Endothelial cell of umbilical vein (primary cell): ENCODE measurements at regions not wholly inside any gene's neighbourhood (a gene's known extent, or its start where the extent isn't known, plus 50 kb on each side); places are given as distances from the start of the nearest gene placed in this dataset.

ENCODE experiments used
- BruUV-seq: library from RNA; stranded (reverse); fragments of 400-500 nt; replicated peaks from 2 replicates; lab custom pipeline; 2021; lab: Mats Ljungman, UMichigan
- CTCF ChIA-PET: fragments of 300-600, 350-600 bp; sonication (Branson Sonifier 250); formaldehyde crosslinking; loops from one replicate; lab custom pipeline; 2021; ENCODE audit warnings: antibody characterized with exemption, inconsistent platforms; lab: Charles Lee
- POLR2A ChIA-PET: fragments of 300-600, 350-600 bp; sonication (Branson Sonifier 250); formaldehyde crosslinking; loops from one replicate; lab custom pipeline; 2021; ENCODE audit warnings: antibody characterized with exemption, inconsistent platforms; lab: Charles Lee
- DNase-seq: peaks from one replicate; pipeline ENCODE4 v3.0.0-alpha.2; 2011; ENCODE audit warnings: low read depth, low spot score
- FAIRE-seq: peaks from 2 replicates; lab custom pipeline; 2011; peaks lifted over from hg19 to GRCh38; lab: Jason Lieb, UNC
- H2AFZ ChIP-seq: 2 replicates; pipeline ENCODE4 v1.6.0; 2012; ENCODE audit warnings: low read depth, low read length, control low read depth, inconsistent platforms
- H3K27ac ChIP-seq: 2 replicates; pipeline ENCODE4 v1.5.1; 2011; ENCODE audit warnings: low read depth, mild to moderate bottlenecking, control low read depth, low read length, moderate library complexity; ENCODE audit not compliant: insufficient read depth
- H3K27me3 ChIP-seq, 2 experiments: 2 replicates each; pipeline versions ENCODE4 v1.6.0 to v1.6.1; 2011; ENCODE audit warnings: low read length in 2 of 2, mixed read lengths in 1 of 2; ENCODE audit not compliant: control insufficient read depth in 2 of 2, insufficient read depth in 2 of 2
- H3K36me3 ChIP-seq, 2 experiments: 2 replicates in 1 of 2; 3 replicates in 1 of 2; pipeline ENCODE4 v1.5.1; 2011; ENCODE audit warnings: low read length in 2 of 2, mild to moderate bottlenecking in 1 of 2, moderate library complexity in 1 of 2; ENCODE audit not compliant: control insufficient read depth in 2 of 2, insufficient read depth in 2 of 2; ENCODE audit errors: extremely low read depth in 1 of 2
- H3K4me1 ChIP-seq: 3 replicates; pipeline ENCODE4 v1.5.1; 2011; ENCODE audit warnings: mild to moderate bottlenecking, low read length; ENCODE audit not compliant: control insufficient read depth, insufficient read depth; ENCODE audit errors: extremely low read depth
- H3K4me2 ChIP-seq: 2 replicates; pipeline ENCODE4 v1.6.1; 2011; ENCODE audit warnings: low read length, control low read depth, mixed read lengths; ENCODE audit not compliant: insufficient read depth
- H3K4me3 ChIP-seq, 3 experiments: fragments of 200-600 bp in 1 of 3; sonication (generic), shearing (Covaris generic) in 1 of 3; replicated peaks in 1 of 3; 2 replicates each; pipeline ENCODE4 v1.5.1; 2011 to 2016; ENCODE audit warnings: control low read depth in 3 of 3, low read length in 3 of 3, mild to moderate bottlenecking in 2 of 3, inconsistent platforms in 1 of 3, low read depth in 1 of 3, moderate library complexity in 1 of 3; ENCODE audit not compliant: insufficient read depth in 1 of 3
- H3K79me2 ChIP-seq: 2 replicates; pipeline ENCODE4 v1.6.0; 2012; ENCODE audit warnings: low read length, inconsistent platforms; ENCODE audit not compliant: control insufficient read depth, insufficient read depth
- H3K9ac ChIP-seq: replicated peaks from 2 replicates; pipeline ENCODE3; 2011; ENCODE audit warnings: low read length, control low read depth; ENCODE audit not compliant: insufficient read depth; ENCODE audit errors: extremely low read depth
- H3K9me1 ChIP-seq: replicated peaks from 3 replicates; pipeline ENCODE4 v1.6.0; 2011; ENCODE audit warnings: mild to moderate bottlenecking, low read length; ENCODE audit not compliant: control insufficient read depth, insufficient read depth; ENCODE audit errors: extremely low read depth
- H3K9me3 ChIP-seq: replicated peaks from 2 replicates; pipeline ENCODE4 v1.5.1; 2012; ENCODE audit warnings: low read length, inconsistent platforms; ENCODE audit not compliant: control insufficient read depth, insufficient read depth
- H4K20me1 ChIP-seq: replicated peaks from 2 replicates; pipeline ENCODE3; 2011; ENCODE audit warnings: mild to moderate bottlenecking, low read length; ENCODE audit not compliant: control insufficient read depth, insufficient read depth; ENCODE audit errors: extremely low read depth
- EZH2 ChIP-seq: IDR thresholded peaks from 2 replicates; pipeline ENCODE4 v1.6.1; 2012; ENCODE audit warnings: borderline replicate concordance, low read depth, mild to moderate bottlenecking, moderate library complexity, low read length, inconsistent platforms; ENCODE audit not compliant: severe bottlenecking
- FOS ChIP-seq: IDR thresholded peaks from 2 replicates; pipeline ENCODE4 v1.6.1; 2011; ENCODE audit warnings: mild to moderate bottlenecking, low read length, moderate library complexity, borderline replicate concordance; ENCODE audit not compliant: insufficient read depth
- GATA2 ChIP-seq: IDR thresholded peaks from 2 replicates; pipeline ENCODE4 v1.7.0; 2011; ENCODE audit warnings: low read depth, mild to moderate bottlenecking, moderate library complexity, mixed read lengths, low read length; ENCODE audit not compliant: insufficient read length, insufficient read depth
- JUN ChIP-seq: IDR thresholded peaks from 2 replicates; pipeline ENCODE4 v1.6.1; 2011; ENCODE audit warnings: borderline replicate concordance, low read depth; ENCODE audit not compliant: insufficient read length, insufficient read depth
- MYC ChIP-seq: IDR thresholded peaks from one replicate; pipeline ENCODE4 v1.6.1; 2011; ENCODE audit warnings: mild to moderate bottlenecking, low read depth, low read length
- POLR2A ChIP-seq: IDR thresholded peaks from 2 replicates; pipeline ENCODE4 v1.6.1; 2012; ENCODE audit warnings: low read depth, mild to moderate bottlenecking, control low read depth, low read length
- POLR2AphosphoS5 ChIP-seq: IDR thresholded peaks from 2 replicates; pipeline ENCODE4 v1.6.1; 2012; ENCODE audit warnings: low read depth, mild to moderate bottlenecking, control low read depth, low read length, moderate library complexity; ENCODE audit not compliant: insufficient read depth
- dilution Hi-C: fragments of 300-500 bp; cut with MboI; formaldehyde crosslinking; loops from one replicate; pipeline ENCODE4 v1.15.0; 2019; ENCODE audit warnings: low sequenced_read_pairs; ENCODE audit not compliant: extremely low pct_ligation_motif_present
- intact Hi-C: fragments of 100-400 bp; cut with micrococcal nuclease; formaldehyde crosslinking; loops from one replicate; pipeline ENCODE4 v1.10.0; 2022
- TF ChIP-seq, protein P1 (sequence below), 2 donors: IDR thresholded peaks; 1 replicate in 1 of 2; 2 replicates in 1 of 2; pipeline ENCODE4 v1.5.1; 2011; ENCODE audit warnings: low read length in 2 of 2, mild to moderate bottlenecking in 2 of 2, moderate library complexity in 2 of 2, control low read depth in 1 of 2, inconsistent platforms in 1 of 2, low read depth in 1 of 2; ENCODE audit not compliant: insufficient read depth in 1 of 2; ENCODE audit errors: extremely low read depth in 1 of 2
- TF ChIP-seq, protein P2 (sequence below): IDR thresholded peaks from 2 replicates; pipeline ENCODE4 v1.6.1; 2011; ENCODE audit not compliant: insufficient read depth, insufficient read length

DNA sequence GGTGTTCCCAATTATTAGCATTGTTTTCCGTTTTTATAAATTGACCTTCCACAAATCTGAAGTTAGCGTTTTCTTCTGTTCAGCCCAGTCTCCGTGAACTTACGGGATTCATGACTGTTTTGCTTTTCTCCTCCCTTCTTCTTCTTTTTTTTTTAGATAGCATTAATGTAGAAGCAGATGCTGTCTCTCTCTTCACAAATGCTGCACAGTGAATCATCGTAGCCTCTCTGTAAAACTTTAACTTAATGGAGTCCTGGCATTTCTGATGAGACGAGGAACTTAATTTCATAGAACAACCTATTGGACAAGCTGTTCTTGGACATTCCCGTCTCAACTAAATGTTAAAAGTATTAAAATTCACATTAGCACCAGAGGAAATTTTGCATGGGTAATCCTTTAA, 138.0 kb upstream of the EEF1E1 start:
- BruUV-seq: no TSS peak
- CTCF ChIA-PET: interaction anchor here (1.2 to 1.7 kb wide), 2 partner anchors 11 to 21 kb away, joined by 3 to 5 read pairs; no protein-coding TSS in a partner anchor

More for the DNA sequence above, 138.0 kb upstream of the EEF1E1 start:
- Histone ChIP-seq H3K36me3 (no peaks in the 10 kb centered on the region), H2AFZ (no peak overlapping the region), H3K27ac (no peak overlapping the region), H3K4me3 (no peak overlapping the region), H3K9me3 (no peaks in the 10 kb centered on the region), H3K9ac (no peak overlapping the region), H4K20me1 (no peaks in the 10 kb centered on the region), H3K79me2 (no peaks in the 10 kb centered on the region), H3K27me3 (peaks cover 2 to 10% of the 10 kb centered on the region in 2 experiments), H3K9me1 (no peaks in the 10 kb centered on the region), H3K4me2 (no peak overlapping the region), H3K4me1 (no peaks in the 10 kb centered on the region)
- POLR2A ChIA-PET: no interaction called here
- TF ChIP-seq JUN (no peak), FOS (no peak), MYC (no peak), POLR2AphosphoS5 (no peak), EZH2 (no peak), GATA2 (no peak), POLR2A (no peak)
- TF ChIP-seq, protein P1, sequence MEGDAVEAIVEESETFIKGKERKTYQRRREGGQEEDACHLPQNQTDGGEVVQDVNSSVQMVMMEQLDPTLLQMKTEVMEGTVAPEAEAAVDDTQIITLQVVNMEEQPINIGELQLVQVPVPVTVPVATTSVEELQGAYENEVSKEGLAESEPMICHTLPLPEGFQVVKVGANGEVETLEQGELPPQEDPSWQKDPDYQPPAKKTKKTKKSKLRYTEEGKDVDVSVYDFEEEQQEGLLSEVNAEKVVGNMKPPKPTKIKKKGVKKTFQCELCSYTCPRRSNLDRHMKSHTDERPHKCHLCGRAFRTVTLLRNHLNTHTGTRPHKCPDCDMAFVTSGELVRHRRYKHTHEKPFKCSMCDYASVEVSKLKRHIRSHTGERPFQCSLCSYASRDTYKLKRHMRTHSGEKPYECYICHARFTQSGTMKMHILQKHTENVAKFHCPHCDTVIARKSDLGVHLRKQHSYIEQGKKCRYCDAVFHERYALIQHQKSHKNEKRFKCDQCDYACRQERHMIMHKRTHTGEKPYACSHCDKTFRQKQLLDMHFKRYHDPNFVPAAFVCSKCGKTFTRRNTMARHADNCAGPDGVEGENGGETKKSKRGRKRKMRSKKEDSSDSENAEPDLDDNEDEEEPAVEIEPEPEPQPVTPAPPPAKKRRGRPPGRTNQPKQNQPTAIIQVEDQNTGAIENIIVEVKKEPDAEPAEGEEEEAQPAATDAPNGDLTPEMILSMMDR (IDR thresholded peaks at IDR 0.05; ENCODE audit: extremely low read depth in 1 of 2, insufficient read depth in 1 of 2, low read depth in 1 of 2, low read length in 2 of 2): no peak
- TF ChIP-seq, protein P2, sequence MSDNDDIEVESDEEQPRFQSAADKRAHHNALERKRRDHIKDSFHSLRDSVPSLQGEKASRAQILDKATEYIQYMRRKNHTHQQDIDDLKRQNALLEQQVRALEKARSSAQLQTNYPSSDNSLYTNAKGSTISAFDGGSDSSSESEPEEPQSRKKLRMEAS: no peak
- no peak for DNase-seq
- dilution Hi-C loops (no loop called here), intact Hi-C loops (no loop called here)
- no peak for FAIRE-seq
